LoVo (cell line): ENCODE measurements at regions not wholly inside any gene's neighbourhood (a gene's known extent, or its start where the extent isn't known, plus 50 kb on each side); places are given as distances from the start of the nearest gene placed in this dataset.
"Not testable (repeated sequence)": the region's sequence is repeated elsewhere in the genome, so short reads cannot be mapped to it uniquely, and the experiment has no call there.

Experiments used
- DNase-seq: peaks from one replicate; pipeline ENCODE4 v3.0.0-alpha.2; 2016; ENCODE audit warnings: low spot score

GRCh38 chr12:131287938-131288764, 334.4 kb downstream of the ADGRD1 start:
- DNase-seq, result no peak

DNA sequence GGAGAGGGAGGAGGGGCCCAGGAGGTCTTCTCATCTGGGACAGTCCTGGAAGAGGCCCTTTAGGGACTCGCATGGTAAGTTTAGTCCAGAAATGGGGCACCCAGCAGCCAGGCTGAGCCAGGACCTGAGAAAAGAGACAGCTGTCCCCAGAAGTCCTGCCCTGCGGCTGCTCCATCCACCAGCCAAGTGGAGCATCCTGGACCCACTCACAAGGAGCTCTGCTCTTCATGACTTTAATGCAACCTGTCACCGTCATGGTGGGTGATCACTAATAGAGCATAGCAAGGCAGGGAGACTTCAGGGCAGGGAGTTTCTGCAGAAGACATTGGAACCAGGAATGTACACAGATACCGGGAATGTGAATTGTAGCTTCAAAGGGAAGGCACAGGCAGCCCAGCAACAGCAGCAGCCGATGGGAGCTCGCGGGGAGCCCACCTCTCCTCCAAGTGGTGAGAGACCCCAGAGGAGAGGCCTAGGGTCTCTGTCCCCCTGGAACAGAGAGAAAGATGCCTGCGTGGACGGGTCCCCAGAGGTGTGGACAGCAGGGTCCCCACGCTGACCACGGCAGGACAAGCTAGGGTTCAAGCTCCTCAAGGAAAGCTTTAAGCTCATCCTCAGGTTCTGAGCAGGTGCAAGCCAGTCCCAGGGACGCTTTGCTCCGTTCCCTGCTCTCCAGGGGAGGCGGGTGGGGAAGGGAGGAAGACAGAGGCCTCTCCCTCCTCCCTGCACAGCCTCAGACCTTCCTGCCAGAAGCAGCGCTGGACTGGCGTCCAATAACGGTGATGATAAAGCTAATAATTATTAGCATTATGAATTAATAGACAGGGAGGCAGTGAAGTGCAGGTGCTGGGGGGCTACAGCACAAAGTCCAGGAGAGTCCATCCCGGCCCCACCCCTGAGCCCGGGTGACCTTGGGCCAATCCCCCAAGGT, 335.3 kb downstream of the ADGRD1 start:
- DNase-seq, result not testable (repeated sequence)

DNA sequence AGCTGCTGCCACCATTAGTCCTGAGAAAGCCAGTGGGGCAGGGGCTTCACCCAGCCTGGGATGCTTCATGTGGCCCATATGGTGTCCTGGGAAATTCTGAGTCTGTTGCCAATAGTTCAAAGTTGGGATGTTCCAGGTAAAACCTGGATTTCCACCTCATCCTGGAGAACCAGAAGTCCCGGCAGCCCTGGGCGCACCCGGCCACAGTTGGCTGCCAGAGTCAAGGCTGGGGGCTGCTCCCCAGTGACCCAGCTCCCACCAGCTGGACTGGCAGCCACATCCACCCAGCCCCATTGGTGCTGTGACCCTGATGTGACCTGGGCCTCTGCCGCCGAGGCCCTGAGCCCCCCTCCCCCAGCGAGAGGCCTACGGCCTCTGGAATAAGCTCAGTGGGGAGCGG, 336.1 kb downstream of the ADGRD1 start:
- not testable (repeated sequence) for DNase-seq

- DNase-seq, result no peak
Observed at GRCh38 chr12:131290255-131290959, 336.7 kb downstream of the ADGRD1 start.

- DNase-seq, result not testable (repeated sequence)
Observed at GRCh38 chr12:131293071-131294015, 339.6 kb downstream of the ADGRD1 start.

GRCh38 chr12:131294716-131295115, 341.0 kb downstream of the ADGRD1 start:
- not testable (repeated sequence) for DNase-seq

- not testable (repeated sequence) for DNase-seq
Observed at GRCh38 chr12:131295117-131295516, 341.4 kb downstream of the ADGRD1 start.

DNA sequence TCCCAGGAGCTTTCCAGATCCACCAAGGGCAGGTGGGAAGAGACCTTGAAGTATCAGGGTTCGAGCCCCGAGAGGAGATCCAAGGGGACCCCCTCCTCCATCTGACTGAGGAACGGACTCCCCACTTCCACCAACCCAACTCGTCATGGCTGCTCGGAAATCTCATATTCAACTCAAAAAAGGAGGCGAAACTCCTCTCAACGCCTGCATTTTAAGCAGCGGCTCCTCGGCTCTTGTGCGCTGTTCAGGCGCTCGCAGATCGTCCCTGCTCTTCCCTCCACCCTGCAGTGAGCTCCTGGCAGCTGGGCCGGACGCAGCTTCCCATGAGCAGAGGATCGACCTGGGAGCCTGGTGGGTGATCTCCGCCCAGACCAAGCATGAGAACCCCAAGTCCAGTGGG, 341.9 kb downstream of the ADGRD1 start:
- not testable (repeated sequence) for DNase-seq

DNA sequence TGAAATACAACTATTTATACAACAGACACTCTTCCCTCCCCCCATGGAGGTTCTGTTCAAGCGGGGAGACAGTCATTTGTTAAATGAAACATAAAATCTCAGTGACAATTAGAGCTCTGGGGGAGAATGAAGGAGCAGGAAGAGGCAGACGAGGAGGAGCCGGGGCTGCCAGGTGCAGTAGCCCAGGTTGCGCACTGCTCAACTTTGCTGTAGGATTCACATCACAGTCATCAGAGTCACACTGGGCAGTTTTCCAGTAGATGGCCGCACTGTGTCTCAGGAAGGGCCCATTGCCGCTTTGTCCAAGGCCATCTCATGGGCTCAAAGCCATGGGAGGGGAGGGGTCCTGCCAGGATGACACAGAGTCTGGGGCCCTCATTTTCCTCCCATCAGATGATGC, 342.4 kb downstream of the ADGRD1 start:
- DNase-seq, result not testable (repeated sequence)

- not testable (repeated sequence) for DNase-seq
Observed at GRCh38 chr12:131296651-131297050, 342.9 kb downstream of the ADGRD1 start.

GRCh38 chr12:131298526-131299369, 345.0 kb downstream of the ADGRD1 start:
- not testable (repeated sequence) for DNase-seq

DNA sequence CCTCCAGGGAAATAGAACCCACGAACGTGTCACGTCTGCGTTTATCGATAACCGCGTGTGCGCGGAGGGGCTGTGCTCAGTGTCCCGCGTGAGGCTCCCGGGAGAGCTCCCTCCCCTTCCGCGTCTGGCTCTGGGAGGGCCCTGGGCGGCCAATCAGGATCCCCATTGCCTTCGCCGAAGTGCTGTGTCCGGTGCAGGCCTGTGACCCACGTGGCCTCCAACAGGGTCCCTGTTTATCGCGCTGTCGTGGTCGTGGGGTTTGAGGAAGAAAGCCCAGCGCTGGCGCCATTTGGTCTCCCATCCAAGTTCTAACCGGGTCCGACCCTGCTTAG, 345.6 kb downstream of the ADGRD1 start:
- not testable (repeated sequence) for DNase-seq

GRCh38 chr12:131303576-131303975, 349.9 kb downstream of the ADGRD1 start:
- not testable (repeated sequence) for DNase-seq

DNA sequence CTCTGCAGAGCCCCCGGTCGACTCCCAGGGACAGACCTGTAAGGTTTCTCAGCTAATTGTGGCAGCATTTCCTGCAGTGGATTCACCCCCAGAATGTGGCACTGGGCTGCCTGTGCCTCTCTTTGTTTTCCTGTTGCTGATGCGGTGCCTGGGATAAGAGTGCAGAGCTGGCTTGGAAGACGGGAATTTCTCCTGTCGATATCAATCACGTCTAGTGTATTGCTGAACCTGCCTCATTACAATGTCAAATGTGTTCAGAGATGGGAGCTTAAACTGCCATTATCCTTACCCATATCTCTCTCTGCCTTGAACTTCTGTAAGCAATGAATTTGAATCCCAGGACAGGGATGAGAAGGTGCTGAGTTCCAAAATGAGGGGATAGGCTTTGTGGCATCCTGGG, 350.9 kb downstream of the ADGRD1 start:
- DNase-seq, result not testable (repeated sequence)

DNA sequence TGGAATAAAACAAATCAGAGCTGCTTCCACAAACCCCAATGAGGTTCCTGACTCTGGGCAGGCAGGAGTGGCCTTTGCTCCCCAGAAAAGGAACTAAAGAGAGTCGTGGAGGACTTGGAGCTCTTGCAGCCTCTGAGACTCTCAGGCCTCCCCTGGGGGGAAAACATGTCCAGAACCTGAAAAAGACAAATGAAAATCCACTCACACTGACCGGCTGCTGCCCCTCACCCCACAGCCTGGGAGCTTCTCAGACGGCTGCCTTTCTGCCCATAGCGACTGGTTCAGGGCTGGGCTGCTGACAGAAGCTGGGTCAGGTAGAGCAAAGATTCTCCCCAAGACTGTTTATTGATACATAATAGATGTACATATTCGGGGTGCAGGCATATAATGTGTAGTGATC, 356.0 kb downstream of the ADGRD1 start:
- no peak for DNase-seq

DNA sequence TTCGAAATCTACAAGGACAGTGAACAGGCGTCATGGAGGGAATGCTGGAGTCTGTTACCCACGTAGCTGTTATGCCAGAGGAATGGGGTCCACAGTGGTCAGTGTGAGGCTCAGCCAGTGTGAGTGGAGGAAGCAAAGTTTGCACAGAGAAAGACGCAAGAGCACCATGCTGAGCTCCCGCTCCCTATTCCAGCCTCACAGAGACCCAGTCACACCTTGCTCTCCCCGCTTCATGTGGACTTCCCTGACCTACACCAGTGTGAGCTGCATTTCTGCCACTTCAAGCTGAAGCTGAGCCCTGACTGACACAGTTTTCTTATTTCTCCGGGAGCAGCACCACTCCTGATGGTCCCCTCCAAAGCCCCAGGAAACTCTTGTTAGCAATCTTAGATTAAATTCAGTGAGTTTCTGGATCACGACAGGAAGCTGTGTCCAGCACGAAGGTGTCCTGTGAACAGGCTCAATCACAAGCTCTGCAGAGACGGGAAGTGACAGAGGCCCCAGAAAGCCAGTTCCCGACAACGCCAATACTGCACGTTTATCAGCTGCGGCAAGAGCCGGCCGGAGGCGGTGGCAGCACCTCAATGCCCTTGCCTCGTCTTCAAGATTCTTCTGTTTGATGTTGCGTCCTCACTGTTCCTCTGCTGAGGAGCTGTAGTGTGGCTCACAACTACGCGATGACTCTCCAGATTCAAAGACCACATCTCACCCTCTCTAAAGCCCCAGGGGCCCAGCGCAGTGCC, 356.7 kb downstream of the ADGRD1 start:
- DNase-seq, result not testable (repeated sequence)

- not testable (repeated sequence) for DNase-seq
Observed at GRCh38 chr12:131311279-131311722, 357.6 kb downstream of the ADGRD1 start.

GRCh38 chr12:131311764-131312163, 358.1 kb downstream of the ADGRD1 start:
- DNase-seq, result no peak

GRCh38 chr12:131312382-131312781, 358.7 kb downstream of the ADGRD1 start:
- not testable (repeated sequence) for DNase-seq
